ENCODE measurements at regions not wholly inside any gene's neighbourhood (a gene's known extent, or its start where the extent isn't known, plus 50 kb on each side); places are given as distances from the start of the nearest gene placed in this dataset.

DNA sequence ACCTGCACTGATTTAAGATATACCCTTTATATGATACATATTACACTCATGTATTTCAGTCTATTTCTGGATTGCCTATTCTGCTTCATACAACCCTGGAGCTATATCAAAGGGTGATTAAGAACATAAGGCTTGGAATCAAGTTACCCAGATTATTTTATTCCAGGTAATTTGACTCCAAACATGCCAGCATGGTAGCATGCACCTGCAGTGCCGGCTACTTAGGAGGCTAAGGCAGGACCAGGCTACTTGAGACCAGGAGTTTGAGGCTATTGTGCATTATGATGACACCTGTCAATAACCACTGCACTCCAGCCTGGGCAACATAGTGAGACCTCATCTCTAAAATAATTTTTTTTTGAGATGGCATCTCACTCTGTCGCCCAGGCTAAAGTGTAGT, 50.4 kb upstream of the NEO1 start:
- H3K4me3 ChIP-seq (ENCODE audit: low read depth in 1 of 5, low read length in 5 of 5): no peak overlapping the region
- no peaks in the 10 kb centered on the region for H3K4me1 ChIP-seq (ENCODE audit: control insufficient read depth in 5 of 5, insufficient read depth in 5 of 5, low read length in 5 of 5)
- H3K9ac ChIP-seq (ENCODE audit: low read length in 5 of 5): no peak overlapping the region
- no peaks in the 10 kb centered on the region for H3K36me3 ChIP-seq (ENCODE audit: control insufficient read depth in 5 of 5, insufficient read depth in 5 of 5, low read length in 5 of 5)
- no peaks in the 10 kb centered on the region for H3K9me3 ChIP-seq (ENCODE audit: control insufficient read depth in 5 of 5, low read length in 5 of 5)
- H3K27me3 ChIP-seq (ENCODE audit: control insufficient read depth in 5 of 5, insufficient read depth in 4 of 5, low read length in 5 of 5): peaks cover 0 to 10% (median 4%) of the 10 kb centered on the region in 5 donors
- H3K27ac ChIP-seq (ENCODE audit: low read depth, low read length): no peak overlapping the region

DNA sequence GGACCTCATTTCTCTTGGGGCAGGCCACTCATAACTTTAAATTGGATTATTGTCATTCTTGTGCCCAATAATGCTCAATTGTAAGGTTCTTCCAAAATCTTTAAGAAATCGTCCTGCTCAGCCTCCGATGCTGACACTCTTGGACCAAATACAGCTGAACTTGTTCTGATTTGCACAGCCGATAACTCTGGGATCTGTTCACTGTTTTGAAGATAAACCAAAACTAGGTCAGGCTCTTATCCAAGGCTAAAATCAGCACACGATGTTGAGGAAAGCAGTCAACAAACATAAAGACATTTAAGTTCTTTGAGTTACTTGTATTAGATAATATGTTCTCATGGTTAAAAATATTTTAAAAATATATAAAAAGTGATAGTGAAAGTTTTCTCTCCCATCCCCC, 52.0 kb upstream of the NEO1 start:
- Histone ChIP-seq H3K27ac (ENCODE audit: low read depth, low read length) (no peak overlapping the region), H3K36me3 (ENCODE audit: control insufficient read depth in 5 of 5, insufficient read depth in 5 of 5, low read length in 5 of 5) (no peaks in the 10 kb centered on the region), H3K9ac (ENCODE audit: low read length in 5 of 5) (no peak overlapping the region), H3K4me3 (ENCODE audit: low read depth in 1 of 5, low read length in 5 of 5) (no peak overlapping the region), H3K9me3 (ENCODE audit: control insufficient read depth in 5 of 5, low read length in 5 of 5) (no peaks in the 10 kb centered on the region), H3K4me1 (ENCODE audit: control insufficient read depth in 5 of 5, insufficient read depth in 5 of 5, low read length in 5 of 5) (no peaks in the 10 kb centered on the region), H3K27me3 (ENCODE audit: control insufficient read depth in 5 of 5, insufficient read depth in 4 of 5, low read length in 5 of 5) (peaks cover 0 to 13% (median 4%) of the 10 kb centered on the region in 5 donors)

DNA sequence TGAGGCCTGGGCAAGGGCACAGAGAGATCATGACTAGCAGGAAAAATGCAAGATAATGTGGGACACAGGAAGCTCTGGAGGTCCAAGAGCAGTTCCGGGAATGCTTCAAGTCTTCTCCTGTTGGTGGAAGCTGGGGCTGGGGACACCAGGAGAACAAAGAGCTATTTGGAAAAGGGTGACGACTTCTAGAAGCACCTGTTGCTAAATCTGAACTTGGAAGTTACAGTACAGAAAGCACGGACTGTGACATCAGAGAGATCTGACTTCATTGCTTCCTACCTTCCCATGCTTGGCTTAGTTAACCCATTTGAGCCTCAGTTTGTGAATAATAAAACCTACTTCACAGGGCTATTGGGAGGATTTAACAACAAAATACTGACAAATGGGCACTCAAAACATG, 52.7 kb upstream of the NEO1 start:
- Histone ChIP-seq H3K9me3 (ENCODE audit: control insufficient read depth in 5 of 5, low read length in 5 of 5) (no peaks in the 10 kb centered on the region), H3K4me3 (ENCODE audit: low read depth in 1 of 5, low read length in 5 of 5) (no peak overlapping the region), H3K27ac (ENCODE audit: low read depth, low read length) (no peak overlapping the region), H3K27me3 (ENCODE audit: control insufficient read depth in 5 of 5, insufficient read depth in 4 of 5, low read length in 5 of 5) (peaks cover 0 to 6% (median 4%) of the 10 kb centered on the region in 5 donors), H3K9ac (ENCODE audit: low read length in 5 of 5) (no peak overlapping the region), H3K4me1 (ENCODE audit: control insufficient read depth in 5 of 5, insufficient read depth in 5 of 5, low read length in 5 of 5) (peaks cover 0 to 2% (median 0%) of the 10 kb centered on the region in 5 donors), H3K36me3 (ENCODE audit: control insufficient read depth in 5 of 5, insufficient read depth in 5 of 5, low read length in 5 of 5) (no peaks in the 10 kb centered on the region)

DNA sequence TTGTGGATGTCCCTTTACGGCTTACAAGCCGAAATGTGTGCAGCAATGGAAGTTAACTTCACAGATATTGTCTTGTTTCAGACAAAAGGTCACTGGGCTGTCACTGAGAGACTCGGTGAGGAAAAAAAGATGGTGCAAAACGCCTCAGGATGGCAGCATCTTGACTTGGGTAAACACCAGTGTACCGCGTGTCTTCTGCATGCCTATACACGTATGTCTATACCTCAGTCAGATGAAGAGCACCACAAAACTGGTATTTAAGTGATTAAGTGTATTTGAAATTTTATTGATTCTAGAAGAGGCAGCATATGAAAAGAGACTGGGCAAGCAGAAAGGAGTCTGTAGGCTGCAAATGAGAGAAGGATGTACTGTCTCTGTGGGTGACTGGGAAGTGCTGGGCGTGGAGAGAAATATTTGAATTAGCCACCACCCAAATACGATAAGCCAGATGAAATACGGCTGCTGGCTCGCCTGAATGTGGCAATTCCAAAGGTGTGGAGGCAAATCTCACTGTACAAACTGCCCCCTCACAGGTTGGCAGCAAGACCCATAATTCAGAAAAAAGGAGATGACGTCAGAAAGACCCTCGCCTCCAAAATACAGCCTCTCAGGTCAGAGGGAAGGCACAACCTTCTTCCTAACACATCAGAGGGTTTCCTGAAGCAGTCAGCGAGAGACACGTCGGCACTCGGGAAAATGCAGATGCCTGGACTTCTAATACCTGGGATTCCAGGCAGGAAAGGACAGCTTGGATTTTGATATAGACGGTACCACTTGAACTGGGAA, 53.4 kb upstream of the NEO1 start:
- Histone ChIP-seq H3K4me1 (ENCODE audit: control insufficient read depth in 5 of 5, insufficient read depth in 5 of 5, low read length in 5 of 5) (peaks cover 0 to 7% (median 0%) of the 10 kb centered on the region in 5 donors), H3K9ac (ENCODE audit: low read length in 5 of 5) (no peak overlapping the region), H3K9me3 (ENCODE audit: control insufficient read depth in 5 of 5, low read length in 5 of 5) (no peaks in the 10 kb centered on the region), H3K4me3 (ENCODE audit: low read depth in 1 of 5, low read length in 5 of 5) (no peak overlapping the region), H3K27ac (ENCODE audit: low read depth, low read length) (no peak overlapping the region), H3K27me3 (ENCODE audit: control insufficient read depth in 5 of 5, insufficient read depth in 4 of 5, low read length in 5 of 5) (peaks cover 0 to 5% (median 3%) of the 10 kb centered on the region in 5 donors), H3K36me3 (ENCODE audit: control insufficient read depth in 5 of 5, insufficient read depth in 5 of 5, low read length in 5 of 5) (no peaks in the 10 kb centered on the region)

DNA sequence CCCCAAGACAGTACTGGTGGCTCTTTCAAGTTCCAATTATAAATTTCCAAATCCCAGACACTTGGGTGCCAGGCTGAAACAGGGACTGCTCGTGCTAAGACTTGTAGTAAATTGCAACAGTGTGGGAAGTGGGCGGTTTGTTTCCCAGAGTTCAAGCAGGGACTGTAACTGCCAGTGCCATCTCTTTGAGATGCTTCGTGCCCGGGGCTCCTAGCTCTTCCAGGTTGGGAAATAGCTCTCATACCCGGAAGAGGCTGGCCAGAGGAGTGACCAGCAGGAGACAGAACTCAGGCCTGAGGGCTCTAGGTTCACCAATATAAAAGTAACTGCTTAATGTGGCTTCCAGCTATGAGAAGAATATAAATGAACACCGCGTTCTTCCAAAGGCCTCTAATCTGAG, 54.0 kb upstream of the NEO1 start:
- H3K9ac ChIP-seq (ENCODE audit: low read length in 5 of 5): no peak overlapping the region
- H3K4me1 ChIP-seq (ENCODE audit: control insufficient read depth in 5 of 5, insufficient read depth in 5 of 5, low read length in 5 of 5): peaks cover 0 to 7% (median under 1%) of the 10 kb centered on the region in 5 donors
- H3K27me3 ChIP-seq (ENCODE audit: control insufficient read depth in 5 of 5, insufficient read depth in 4 of 5, low read length in 5 of 5): peaks cover 0 to 4% (median 3%) of the 10 kb centered on the region in 5 donors
- H3K27ac ChIP-seq (ENCODE audit: low read depth, low read length): no peak overlapping the region
- no peaks in the 10 kb centered on the region for H3K36me3 ChIP-seq (ENCODE audit: control insufficient read depth in 5 of 5, insufficient read depth in 5 of 5, low read length in 5 of 5)
- H3K9me3 ChIP-seq (ENCODE audit: control insufficient read depth in 5 of 5, low read length in 5 of 5): no peaks in the 10 kb centered on the region
- no peak overlapping the region for H3K4me3 ChIP-seq (ENCODE audit: low read depth in 1 of 5, low read length in 5 of 5)

DNA sequence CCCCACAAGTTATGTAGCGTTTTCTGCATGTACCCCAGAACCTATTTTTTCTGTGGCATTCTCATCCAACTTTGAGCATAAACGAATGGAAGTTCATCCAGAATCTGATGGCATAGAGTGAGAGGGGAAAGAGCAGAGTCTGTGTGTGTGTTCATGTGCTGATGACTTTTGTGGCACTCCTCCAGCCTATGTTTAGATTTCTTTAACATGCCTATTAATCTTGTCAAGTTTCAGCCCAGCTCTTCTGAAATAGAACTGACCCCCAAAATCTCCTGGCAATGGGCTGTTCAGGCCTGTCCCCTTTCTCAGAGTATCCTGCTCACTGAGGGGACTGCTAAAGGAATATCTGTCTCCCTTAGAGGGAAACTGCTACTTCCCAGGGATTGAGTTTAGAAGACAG, 56.4 kb upstream of the NEO1 start:
- peaks cover 0 to 4% (median 0%) of the 10 kb centered on the region in 5 donors for H3K27me3 ChIP-seq (ENCODE audit: control insufficient read depth in 5 of 5, insufficient read depth in 4 of 5, low read length in 5 of 5)
- no peak overlapping the region for H3K9ac ChIP-seq (ENCODE audit: low read length in 5 of 5)
- H3K4me3 ChIP-seq (ENCODE audit: low read depth in 1 of 5, low read length in 5 of 5): no peak overlapping the region
- no peaks in the 10 kb centered on the region for H3K9me3 ChIP-seq (ENCODE audit: control insufficient read depth in 5 of 5, low read length in 5 of 5)
- no peak overlapping the region for H3K27ac ChIP-seq (ENCODE audit: low read depth, low read length)
- H3K36me3 ChIP-seq (ENCODE audit: control insufficient read depth in 5 of 5, insufficient read depth in 5 of 5, low read length in 5 of 5): no peaks in the 10 kb centered on the region
- H3K4me1 ChIP-seq (ENCODE audit: control insufficient read depth in 5 of 5, insufficient read depth in 5 of 5, low read length in 5 of 5): peaks cover 0 to 17% (median 11%) of the 10 kb centered on the region in 5 donors

DNA sequence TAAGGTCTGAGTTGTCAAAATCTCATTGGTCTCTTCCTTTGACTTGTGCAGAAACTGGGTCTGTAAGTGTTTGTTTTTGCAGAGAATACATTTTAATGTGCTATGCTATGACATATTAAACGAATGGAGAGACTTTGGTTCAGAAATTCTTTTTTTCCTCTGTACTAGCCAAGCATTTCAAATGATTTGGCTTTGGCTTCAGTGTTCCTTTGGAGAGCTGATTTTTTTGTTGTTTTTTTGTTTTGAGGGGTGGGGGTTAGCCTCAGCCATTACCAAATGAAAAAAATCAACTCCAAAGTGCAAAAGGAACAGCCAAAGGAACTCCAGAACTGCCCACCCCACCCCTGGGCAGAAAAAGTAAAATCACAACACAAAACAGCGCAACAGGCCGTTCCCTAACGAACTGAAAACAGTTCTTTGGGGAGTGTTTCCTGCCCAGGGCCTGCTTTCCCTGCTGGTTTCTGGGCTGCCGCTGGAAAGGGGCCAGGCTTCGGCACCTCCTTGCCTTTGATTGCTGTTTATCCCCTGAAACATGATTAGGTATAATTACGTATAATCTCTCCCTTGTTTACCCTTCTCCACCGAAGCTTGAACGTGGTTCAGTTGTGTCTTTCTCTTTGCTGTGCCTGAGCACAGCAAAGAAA, 57.6 kb upstream of the NEO1 start:
- peaks cover 0 to 4% (median 0%) of the 10 kb centered on the region in 5 donors for H3K27me3 ChIP-seq (ENCODE audit: control insufficient read depth in 5 of 5, insufficient read depth in 4 of 5, low read length in 5 of 5)
- H3K4me3 ChIP-seq (ENCODE audit: low read depth in 1 of 5, low read length in 5 of 5): no peak overlapping the region
- H3K27ac ChIP-seq (ENCODE audit: low read depth, low read length): no peak overlapping the region
- H3K4me1 ChIP-seq (ENCODE audit: control insufficient read depth in 5 of 5, insufficient read depth in 5 of 5, low read length in 5 of 5): peaks cover 0 to 17% (median 11%) of the 10 kb centered on the region in 5 donors
- no peak overlapping the region for H3K9ac ChIP-seq (ENCODE audit: low read length in 5 of 5)
- no peaks in the 10 kb centered on the region for H3K9me3 ChIP-seq (ENCODE audit: control insufficient read depth in 5 of 5, low read length in 5 of 5)
- no peaks in the 10 kb centered on the region for H3K36me3 ChIP-seq (ENCODE audit: control insufficient read depth in 5 of 5, insufficient read depth in 5 of 5, low read length in 5 of 5)

DNA sequence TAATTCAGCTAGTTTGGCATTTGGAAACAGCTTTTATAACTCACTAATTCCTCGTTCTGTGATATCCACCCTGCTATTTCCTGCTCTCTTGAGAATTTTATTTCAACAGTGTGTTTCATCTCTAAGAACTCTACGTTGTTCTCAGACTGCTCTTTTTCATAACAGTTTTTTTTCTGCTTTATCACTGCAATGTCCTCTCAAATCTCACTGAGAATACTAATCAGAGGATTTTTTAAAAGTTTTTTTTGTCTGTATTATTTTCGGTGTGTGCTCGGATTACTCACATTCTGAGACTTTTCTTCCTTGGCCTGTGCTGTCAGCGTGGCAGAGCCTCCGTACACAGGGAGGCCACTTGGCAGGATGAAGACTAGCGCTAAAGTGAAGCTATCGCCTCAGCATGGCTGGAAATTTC, 59.4 kb upstream of the NEO1 start:
- Histone ChIP-seq H3K4me3 (ENCODE audit: low read depth in 1 of 5, low read length in 5 of 5) (no peak overlapping the region), H3K36me3 (ENCODE audit: control insufficient read depth in 5 of 5, insufficient read depth in 5 of 5, low read length in 5 of 5) (no peaks in the 10 kb centered on the region), H3K27ac (ENCODE audit: low read depth, low read length) (peak overlapping the region; percentile 71), H3K4me1 (ENCODE audit: control insufficient read depth in 5 of 5, insufficient read depth in 5 of 5, low read length in 5 of 5) (peaks cover 0 to 17% (median 11%) of the 10 kb centered on the region in 5 donors), H3K27me3 (ENCODE audit: control insufficient read depth in 5 of 5, insufficient read depth in 4 of 5, low read length in 5 of 5) (peaks cover 0 to 3% (median 0%) of the 10 kb centered on the region in 5 donors), H3K9ac (ENCODE audit: low read length in 5 of 5) (no peak overlapping the region), H3K9me3 (ENCODE audit: control insufficient read depth in 5 of 5, low read length in 5 of 5) (no peaks in the 10 kb centered on the region)

DNA sequence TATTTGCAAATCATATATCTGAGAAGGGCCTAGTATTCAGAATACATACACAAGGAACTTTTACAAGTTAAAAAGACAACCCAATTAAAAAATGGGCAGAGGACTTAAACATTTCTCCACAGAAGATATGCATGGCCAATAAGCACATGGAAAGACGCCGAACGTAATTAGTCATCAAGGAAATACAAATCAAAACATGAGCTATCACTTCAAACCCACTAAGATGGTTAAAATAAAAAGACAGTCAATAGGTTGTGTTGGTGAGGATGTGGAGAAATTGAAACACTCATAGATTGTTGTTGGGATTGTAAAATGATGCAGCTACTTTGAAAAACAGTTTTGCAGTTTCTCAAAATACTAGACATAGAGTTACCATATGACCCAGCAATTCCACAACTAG, 61.2 kb upstream of the NEO1 start:
- Histone ChIP-seq H3K27me3 (ENCODE audit: control insufficient read depth in 5 of 5, insufficient read depth in 4 of 5, low read length in 5 of 5) (peaks cover 0 to 3% (median 0%) of the 10 kb centered on the region in 5 donors), H3K36me3 (ENCODE audit: control insufficient read depth in 5 of 5, insufficient read depth in 5 of 5, low read length in 5 of 5) (no peaks in the 10 kb centered on the region), H3K9ac (ENCODE audit: low read length in 5 of 5) (no peak overlapping the region), H3K4me1 (ENCODE audit: control insufficient read depth in 5 of 5, insufficient read depth in 5 of 5, low read length in 5 of 5) (peaks cover 0 to 17% (median 11%) of the 10 kb centered on the region in 5 donors), H3K9me3 (ENCODE audit: control insufficient read depth in 5 of 5, low read length in 5 of 5) (no peaks in the 10 kb centered on the region), H3K4me3 (ENCODE audit: low read depth in 1 of 5, low read length in 5 of 5) (no peak overlapping the region), H3K27ac (ENCODE audit: low read depth, low read length) (no peak overlapping the region)

DNA sequence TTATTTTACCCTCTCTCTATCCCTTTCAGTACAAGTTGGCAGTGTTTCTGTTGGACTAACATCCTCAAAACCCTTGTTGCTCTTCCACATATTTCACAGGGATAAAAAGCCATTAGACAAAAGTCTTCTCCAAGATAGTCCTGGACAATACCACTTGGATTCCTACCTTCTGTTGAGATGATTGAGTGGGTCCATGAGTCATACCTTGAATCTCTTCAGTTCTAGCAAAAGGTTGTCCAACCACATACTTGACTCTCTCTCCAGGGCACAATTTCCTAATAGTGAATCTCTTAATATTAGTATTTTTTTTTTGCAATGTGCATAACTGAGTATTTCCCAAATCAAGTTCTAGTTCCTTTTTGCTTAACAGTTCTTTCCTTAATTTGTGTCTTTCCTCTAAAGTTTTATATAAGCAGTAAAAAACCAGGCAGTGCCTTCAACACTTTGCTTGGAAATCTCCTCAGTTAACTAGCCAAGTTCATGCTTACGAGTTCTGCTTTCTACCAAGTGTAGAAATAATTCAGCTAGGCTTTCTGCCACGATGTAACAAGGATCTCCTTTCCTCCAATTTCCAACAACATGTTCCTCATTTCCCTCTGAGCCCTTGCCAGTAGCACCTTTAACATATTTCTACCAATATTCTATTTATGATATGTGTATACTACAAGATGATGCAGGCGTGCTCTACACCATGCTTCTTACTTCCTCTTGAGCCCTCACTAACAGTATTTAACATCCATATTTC, 68.3 kb upstream of the NEO1 start:
- H3K4me3 ChIP-seq (ENCODE audit: low read depth in 1 of 5, low read length in 5 of 5): no peak overlapping the region
- no peaks in the 10 kb centered on the region for H3K9me3 ChIP-seq (ENCODE audit: control insufficient read depth in 5 of 5, low read length in 5 of 5)
- no peak overlapping the region for H3K9ac ChIP-seq (ENCODE audit: low read length in 5 of 5)
- no peak overlapping the region for H3K27ac ChIP-seq (ENCODE audit: low read depth, low read length)
- no peaks in the 10 kb centered on the region for H3K27me3 ChIP-seq (ENCODE audit: control insufficient read depth in 5 of 5, insufficient read depth in 4 of 5, low read length in 5 of 5)
- H3K4me1 ChIP-seq (ENCODE audit: control insufficient read depth in 5 of 5, insufficient read depth in 5 of 5, low read length in 5 of 5): no peaks in the 10 kb centered on the region
- H3K36me3 ChIP-seq (ENCODE audit: control insufficient read depth in 5 of 5, insufficient read depth in 5 of 5, low read length in 5 of 5): no peaks in the 10 kb centered on the region

Measured in subcutaneous abdominal adipose tissue (tissue), 5 donors.